SK-N-SH treated with all-trans-retinoic acid at 6 μM for 48 hours (cell line): ENCODE measurements at regions not wholly inside any gene's neighbourhood (a gene's known extent, or its start where the extent isn't known, plus 50 kb on each side); places are given as distances from the start of the nearest gene placed in this dataset.

Source experiments
- ARNTL ChIP-seq: fragments of 450-650 bp; formaldehyde crosslinking; IDR thresholded peaks from 2 replicates; pipeline ENCODE4 v1.5.0; 2020; ENCODE audit warnings: low read depth, mild to moderate bottlenecking, moderate library complexity, borderline replicate concordance
- CSDC2 ChIP-seq: fragments of 250-450 bp; sonication (Bioruptor Pico); IDR thresholded peaks from 2 replicates; pipeline ENCODE4 v1.5.0; 2020; ENCODE audit warnings: mild to moderate bottlenecking, moderate library complexity
- OSR1 ChIP-seq: fragments of 250-450 bp; sonication (Bioruptor Pico); IDR thresholded peaks from 2 replicates; pipeline ENCODE4 v1.8.0; 2022; ENCODE audit warnings: moderate library complexity, mild to moderate bottlenecking, inconsistent platforms
- PATZ1 ChIP-seq: fragments of 250-450 bp; sonication (Bioruptor Pico); IDR thresholded peaks from 2 replicates; pipeline ENCODE4 v1.8.0; 2020; ENCODE audit warnings: mild to moderate bottlenecking, moderate library complexity, borderline replicate concordance
- SNAI2 ChIP-seq: fragments of 250-450 bp; sonication (Bioruptor Pico); IDR thresholded peaks from 2 replicates; pipeline ENCODE4 v1.5.0; 2020; ENCODE audit warnings: mild to moderate bottlenecking, moderate library complexity
- TOX ChIP-seq: fragments of 250-450 bp; sonication (Bioruptor Pico); IDR thresholded peaks from 2 replicates; pipeline ENCODE4 v1.8.0; 2021; ENCODE audit warnings: mild to moderate bottlenecking, moderate library complexity, borderline replicate concordance
- ZNF565 ChIP-seq: fragments of 450-650 bp; formaldehyde crosslinking; conservative IDR thresholded peaks from 2 replicates; pipeline ENCODE4 v1.5.0; 2020; ENCODE audit warnings: low read depth, mild to moderate bottlenecking, moderate library complexity

- TF ChIP-seq ZNF565 (CRISPR knock-in tag) (no peak), OSR1 (CRISPR knock-in tag) (no peak), TOX (CRISPR knock-in tag) (no peak), ARNTL (no peak), CSDC2 (CRISPR knock-in tag) (no peak), PATZ1 (CRISPR knock-in tag) (no peak), SNAI2 (CRISPR knock-in tag) (no peak)
These were observed 285.3 kb downstream of the RAD51AP2 start for GRCh38 chr2:17232776-17233556.
